ENCODE measurements at regions not wholly inside any gene's neighbourhood (a gene's known extent, or its start where the extent isn't known, plus 50 kb on each side); places are given as distances from the start of the nearest gene placed in this dataset.

DNA sequence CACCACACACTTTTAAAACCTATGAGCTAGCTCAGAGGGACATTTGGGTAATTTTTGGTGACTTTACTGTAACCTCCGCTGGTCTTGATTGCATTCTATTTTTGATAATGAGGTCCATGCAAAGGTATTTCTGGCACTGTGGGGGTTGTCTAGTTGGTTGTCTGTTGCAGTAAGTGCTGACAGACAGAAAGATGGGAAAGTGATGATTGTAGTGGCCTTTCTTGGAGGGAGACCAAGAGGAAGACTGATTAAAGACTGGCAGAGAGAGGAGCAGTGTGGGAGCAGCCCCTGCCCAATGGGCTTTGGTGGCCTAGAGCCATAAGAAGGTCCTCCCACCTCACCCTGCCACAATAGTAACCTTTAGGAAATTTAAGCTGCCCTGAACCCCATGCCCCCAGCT, 173.4 kb upstream of the CTBP2 start:
- Histone ChIP-seq H3K4me3 (no peak overlapping the region), H3K4me1 (no peaks in the 10 kb centered on the region), H3K36me3 (no peaks in the 10 kb centered on the region), H3K27me3 (no peaks in the 10 kb centered on the region), H3K27ac (no peak overlapping the region), H3K9me3 (no peaks in the 10 kb centered on the region)
- WGBS, 2 donors (ENCODE audit: low coverage in 1 of 2): 80% methylated on average over 1 of the region's 1 CpG; no CpG with 5 or more reads in 1 of the 2 donors
- in situ Hi-C loops (cut with MboI; ENCODE audit: low pct_ligation_motif_present in 1 of 4, low pct_unique_long_range_greater_than_20kb in 1 of 4, low sequenced_read_pairs in 3 of 4): no loop called here
- no peak for DNase-seq
- no peak for TF ChIP-seq POLR2A (IDR thresholded peaks at IDR 0.05)
- TF ChIP-seq, protein P1, sequence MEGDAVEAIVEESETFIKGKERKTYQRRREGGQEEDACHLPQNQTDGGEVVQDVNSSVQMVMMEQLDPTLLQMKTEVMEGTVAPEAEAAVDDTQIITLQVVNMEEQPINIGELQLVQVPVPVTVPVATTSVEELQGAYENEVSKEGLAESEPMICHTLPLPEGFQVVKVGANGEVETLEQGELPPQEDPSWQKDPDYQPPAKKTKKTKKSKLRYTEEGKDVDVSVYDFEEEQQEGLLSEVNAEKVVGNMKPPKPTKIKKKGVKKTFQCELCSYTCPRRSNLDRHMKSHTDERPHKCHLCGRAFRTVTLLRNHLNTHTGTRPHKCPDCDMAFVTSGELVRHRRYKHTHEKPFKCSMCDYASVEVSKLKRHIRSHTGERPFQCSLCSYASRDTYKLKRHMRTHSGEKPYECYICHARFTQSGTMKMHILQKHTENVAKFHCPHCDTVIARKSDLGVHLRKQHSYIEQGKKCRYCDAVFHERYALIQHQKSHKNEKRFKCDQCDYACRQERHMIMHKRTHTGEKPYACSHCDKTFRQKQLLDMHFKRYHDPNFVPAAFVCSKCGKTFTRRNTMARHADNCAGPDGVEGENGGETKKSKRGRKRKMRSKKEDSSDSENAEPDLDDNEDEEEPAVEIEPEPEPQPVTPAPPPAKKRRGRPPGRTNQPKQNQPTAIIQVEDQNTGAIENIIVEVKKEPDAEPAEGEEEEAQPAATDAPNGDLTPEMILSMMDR (IDR thresholded peaks at IDR 0.05): no peak
- TF ChIP-seq EP300 (IDR thresholded peaks at IDR 0.05; ENCODE audit: low read depth): no peak
- no peak for TF ChIP-seq POLR2AphosphoS5 (IDR thresholded peaks at IDR 0.05)
- intact Hi-C loops (cut with DNase I; ENCODE audit: low total_unique reads): no loop called here

DNA sequence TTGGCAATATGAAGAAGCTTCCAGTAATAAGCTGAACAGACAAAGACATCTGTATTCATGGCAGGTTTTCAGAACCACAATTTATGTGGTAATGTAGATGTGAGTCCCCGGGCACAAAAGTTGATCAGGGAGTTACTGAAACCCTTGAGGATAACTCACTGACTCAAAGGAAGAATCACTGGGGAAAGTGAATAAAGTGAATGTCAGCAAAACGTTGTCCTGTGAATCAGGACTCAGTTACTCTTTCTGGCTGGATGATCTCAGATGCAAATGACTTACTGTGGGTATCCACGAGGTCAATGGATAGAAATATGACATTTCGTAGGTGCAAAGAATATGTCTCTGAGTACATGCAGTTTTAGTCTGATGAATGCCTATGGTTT, 172.8 kb upstream of the CTBP2 start:
- no peak overlapping the region for H3K4me3 ChIP-seq
- TF ChIP-seq POLR2AphosphoS5 (IDR thresholded peaks at IDR 0.05) (no peak), POLR2A (IDR thresholded peaks at IDR 0.05) (no peak), EP300 (IDR thresholded peaks at IDR 0.05; ENCODE audit: low read depth) (no peak)
- TF ChIP-seq, protein P1 (IDR thresholded peaks at IDR 0.05): no peak
- no peaks in the 10 kb centered on the region for H3K36me3 ChIP-seq
- in situ Hi-C loops (cut with MboI; ENCODE audit: low pct_ligation_motif_present in 1 of 4, low pct_unique_long_range_greater_than_20kb in 1 of 4, low sequenced_read_pairs in 3 of 4): no loop called here
- intact Hi-C loops (cut with DNase I; ENCODE audit: low total_unique reads): no loop called here
- H3K27ac ChIP-seq: no peak overlapping the region
- H3K27me3 ChIP-seq: no peaks in the 10 kb centered on the region
- no peaks in the 10 kb centered on the region for H3K4me1 ChIP-seq
- H3K9me3 ChIP-seq: no peaks in the 10 kb centered on the region
- DNase-seq: no peak
- WGBS, 2 donors (ENCODE audit: low coverage in 1 of 2): 62 to 80% methylated on average over 4 of the region's 4 CpGs

DNA sequence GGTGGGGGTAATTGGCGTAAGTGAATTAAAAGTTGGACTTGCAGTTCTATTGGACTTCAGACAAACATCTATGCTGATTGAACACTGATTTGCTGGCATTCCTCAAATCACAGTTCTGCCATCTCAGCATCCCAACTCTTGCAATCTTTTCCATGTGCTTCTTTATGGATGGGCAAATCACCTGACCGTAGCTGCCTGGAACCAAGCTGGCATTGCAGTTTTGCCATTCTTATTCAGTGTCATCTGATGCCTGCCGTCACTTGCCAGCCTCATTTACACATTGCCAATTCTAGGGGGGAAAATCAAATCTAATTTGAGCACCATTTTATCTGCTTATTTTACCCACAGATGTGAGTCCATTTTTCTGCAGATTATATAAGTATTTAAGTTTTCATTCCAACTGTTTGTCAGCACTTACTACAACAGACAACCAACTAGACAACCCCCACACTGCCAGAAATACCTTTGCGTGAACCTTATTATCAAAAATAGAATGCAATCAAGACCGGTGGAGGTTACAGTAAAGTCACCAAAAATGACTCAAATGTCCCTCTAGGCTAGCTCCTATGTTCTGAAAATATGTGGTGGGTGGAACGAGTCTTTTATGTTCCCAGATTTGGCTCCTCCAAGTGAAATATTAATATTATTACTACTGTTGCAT, 172.3 kb upstream of the CTBP2 start:
- no peak overlapping the region for H3K27ac ChIP-seq
- no peak for DNase-seq
- H3K27me3 ChIP-seq: no peaks in the 10 kb centered on the region
- H3K4me3 ChIP-seq: no peak overlapping the region
- WGBS, 2 donors (ENCODE audit: low coverage in 1 of 2): 83 to 87% methylated on average over 4 to 6 of the region's 6 CpGs
- in situ Hi-C loops (cut with MboI; ENCODE audit: low pct_ligation_motif_present in 1 of 4, low pct_unique_long_range_greater_than_20kb in 1 of 4, low sequenced_read_pairs in 3 of 4) (no loop called here), intact Hi-C loops (cut with DNase I; ENCODE audit: low total_unique reads) (no loop called here)
- TF ChIP-seq, protein P1 (IDR thresholded peaks at IDR 0.05): no peak
- TF ChIP-seq EP300 (IDR thresholded peaks at IDR 0.05; ENCODE audit: low read depth): no peak
- TF ChIP-seq POLR2A (IDR thresholded peaks at IDR 0.05): no peak
- TF ChIP-seq POLR2AphosphoS5 (IDR thresholded peaks at IDR 0.05): no peak
- no peaks in the 10 kb centered on the region for H3K4me1 ChIP-seq
- no peaks in the 10 kb centered on the region for H3K36me3 ChIP-seq
- no peaks in the 10 kb centered on the region for H3K9me3 ChIP-seq

DNA sequence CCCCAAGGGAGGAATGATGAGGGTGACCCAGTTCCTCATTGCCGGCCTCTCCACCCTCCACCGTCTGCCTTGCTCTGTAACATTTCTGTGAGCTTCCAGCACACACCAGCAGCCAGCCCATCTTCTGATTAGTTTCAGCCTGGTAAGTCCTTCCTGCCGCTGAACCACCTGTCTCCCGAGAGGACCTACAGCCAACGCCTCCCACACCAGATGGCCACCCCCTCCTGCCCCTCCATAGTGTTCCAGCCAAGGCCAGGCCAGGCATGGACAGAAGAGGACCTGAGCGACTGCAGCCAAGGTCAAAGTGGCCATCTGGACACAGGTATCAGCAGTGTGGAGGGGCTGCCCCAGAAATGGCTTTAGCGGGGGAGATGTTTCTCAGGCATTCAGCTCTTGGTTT, 170.7 kb upstream of the CTBP2 start:
- H3K4me3 ChIP-seq: no peak overlapping the region
- DNase-seq: no peak
- no peak overlapping the region for H3K27ac ChIP-seq
- no peaks in the 10 kb centered on the region for H3K27me3 ChIP-seq
- H3K4me1 ChIP-seq: no peaks in the 10 kb centered on the region
- H3K36me3 ChIP-seq: no peaks in the 10 kb centered on the region
- TF ChIP-seq POLR2AphosphoS5 (IDR thresholded peaks at IDR 0.05) (no peak), POLR2A (IDR thresholded peaks at IDR 0.05) (no peak), EP300 (IDR thresholded peaks at IDR 0.05; ENCODE audit: low read depth) (no peak)
- TF ChIP-seq, protein P1 (IDR thresholded peaks at IDR 0.05): no peak
- 92% methylated on average over 7 of the region's 7 CpGs; no CpG with 5 or more reads in 1 of the 2 donors for WGBS, 2 donors (ENCODE audit: low coverage in 1 of 2)
- intact Hi-C loops (cut with DNase I; ENCODE audit: low total_unique reads) (no loop called here), in situ Hi-C loops (cut with MboI; ENCODE audit: low pct_ligation_motif_present in 1 of 4, low pct_unique_long_range_greater_than_20kb in 1 of 4, low sequenced_read_pairs in 3 of 4) (no loop called here)
- H3K9me3 ChIP-seq: no peaks in the 10 kb centered on the region
